Activated CD4-positive, alpha-beta T cell treated with anti-CD3 and anti-CD28 coated beads, Interleukin-2, amount 10 ng/mL, durations not matched to agents 7 days and 5 days (primary cell): ENCODE measurements at regions not wholly inside any gene's neighbourhood (a gene's known extent, or its start where the extent isn't known, plus 50 kb on each side); places are given as distances from the start of the nearest gene placed in this dataset.

Experiments used
- CTCF ChIA-PET: fragments of 350-600 bp; sonication (Branson Sonifier 250); formaldehyde crosslinking; loops from one replicate; lab custom pipeline; 2021; ENCODE audit warnings: antibody characterized with exemption; lab: Charles Lee
- POLR2A ChIA-PET: fragments of 350-600 bp; sonication (Branson Sonifier 250); formaldehyde crosslinking; loops from one replicate; lab custom pipeline; 2021; ENCODE audit warnings: antibody characterized with exemption; lab: Charles Lee
- DNase-seq: peaks from one replicate; pipeline ENCODE4 v3.0.0-alpha.2; 2020
- H3K27ac Mint-ChIP-seq: one replicate; pipeline ENCODE4 v1.8.0; 2021; ENCODE audit warnings: mild to moderate bottlenecking, moderate library complexity, mixed read lengths
- H3K27me3 Mint-ChIP-seq: one replicate; pipeline ENCODE4 v1.8.0; 2021; ENCODE audit warnings: mixed read lengths
- H3K36me3 Mint-ChIP-seq: one replicate; pipeline ENCODE4 v1.8.0; 2021; ENCODE audit warnings: low read depth, mixed read lengths
- H3K4me1 Mint-ChIP-seq: one replicate; pipeline ENCODE4 v1.8.0; 2021; ENCODE audit warnings: mixed read lengths
- H3K4me3 Mint-ChIP-seq: one replicate; pipeline ENCODE4 v1.8.0; 2021; ENCODE audit warnings: mild to moderate bottlenecking, moderate library complexity, mixed read lengths
- H3K9me3 Mint-ChIP-seq: one replicate; pipeline ENCODE4 v1.8.0; 2021; ENCODE audit warnings: mixed read lengths

- peaks cover 2% of the 10 kb centered on the region for H3K4me1 Mint-ChIP-seq
- H3K9me3 Mint-ChIP-seq: no peaks in the 10 kb centered on the region
- H3K27ac Mint-ChIP-seq: no peak overlapping the region
- ChIA-PET POLR2A (interaction anchor here (0.6 kb wide), 1 partner anchor 19 kb away, joined by 3 read pairs; no protein-coding TSS in a partner anchor), CTCF (interaction anchor here (1.5 kb wide), 1 partner anchor 25 kb away, joined by 3 read pairs; no protein-coding TSS in a partner anchor)
- H3K27me3 Mint-ChIP-seq: peaks cover 8% of the 10 kb centered on the region
- no peak for DNase-seq
- H3K36me3 Mint-ChIP-seq: no peaks in the 10 kb centered on the region
- no peak overlapping the region for H3K4me3 Mint-ChIP-seq
Measured at GRCh38 chr10:44828508-44829142, 82.5 kb upstream of the TMEM72 start.

- no peak for DNase-seq
- H3K4me1 Mint-ChIP-seq: peaks cover 2% of the 10 kb centered on the region
- ChIA-PET CTCF (no interaction called here), POLR2A (no interaction called here)
- no peaks in the 10 kb centered on the region for H3K36me3 Mint-ChIP-seq
- H3K27me3 Mint-ChIP-seq: peaks cover 8% of the 10 kb centered on the region
- H3K27ac Mint-ChIP-seq: no peak overlapping the region
- no peak overlapping the region for H3K4me3 Mint-ChIP-seq
- H3K9me3 Mint-ChIP-seq: no peaks in the 10 kb centered on the region
Measured at GRCh38 chr10:44829426-44829825, 81.7 kb upstream of the TMEM72 start.

DNA sequence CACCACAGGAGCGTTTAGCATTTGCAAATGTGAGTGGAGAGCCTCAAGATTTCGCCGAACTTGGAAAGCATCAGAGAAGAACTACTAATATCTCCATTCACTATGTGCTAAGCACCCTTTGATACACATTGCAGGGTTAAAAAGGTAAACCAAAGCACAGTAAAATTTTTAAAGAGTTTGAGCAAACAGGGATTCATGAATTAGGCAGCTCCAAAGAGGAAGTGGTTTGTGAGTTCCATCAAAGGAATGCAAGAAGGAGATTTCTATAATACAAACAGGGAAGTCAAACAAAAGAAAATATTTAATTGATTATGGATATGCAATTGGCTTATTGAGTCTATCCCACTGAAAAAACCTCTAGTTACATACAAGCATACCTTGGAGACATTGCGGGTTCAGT lies 81.1 kb upstream of the TMEM72 start:
- Mint-ChIP-seq H3K4me1 (peaks cover 2% of the 10 kb centered on the region), H3K9me3 (no peaks in the 10 kb centered on the region), H3K27me3 (peaks cover 8% of the 10 kb centered on the region), H3K27ac (no peak overlapping the region), H3K4me3 (no peak overlapping the region), H3K36me3 (no peaks in the 10 kb centered on the region)
- DNase-seq: no peak
- POLR2A ChIA-PET: no interaction called here
- CTCF ChIA-PET: no interaction called here

DNA sequence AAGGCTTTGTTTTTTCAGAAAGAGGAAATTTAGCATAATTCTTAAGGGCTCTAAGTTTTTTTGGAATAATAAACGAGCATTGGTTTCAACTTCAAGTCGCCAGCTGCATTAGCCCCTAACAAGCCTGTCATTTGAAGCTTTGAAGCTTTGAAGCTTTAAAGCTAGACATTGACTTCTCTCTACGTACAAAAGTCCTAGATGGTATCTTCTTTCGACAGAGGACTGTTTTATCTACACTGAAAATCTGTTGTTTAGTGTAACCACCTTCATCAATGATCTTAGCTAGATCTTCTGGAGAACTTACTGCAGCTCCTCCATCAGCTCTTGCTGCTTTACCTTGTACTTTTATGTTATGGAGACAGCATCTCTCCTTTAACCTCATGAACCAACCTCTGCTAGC lies 79.6 kb upstream of the TMEM72 start:
- Mint-ChIP-seq H3K36me3 (no peaks in the 10 kb centered on the region), H3K9me3 (no peaks in the 10 kb centered on the region), H3K27ac (no peak overlapping the region), H3K27me3 (peaks cover 8% of the 10 kb centered on the region), H3K4me3 (no peak overlapping the region), H3K4me1 (peaks cover 2% of the 10 kb centered on the region)
- ChIA-PET POLR2A (no interaction called here), CTCF (interaction anchor here (1.4 kb wide), 1 partner anchor 11 kb away, joined by 3 read pairs; no protein-coding TSS in a partner anchor)
- no peak for DNase-seq

DNA sequence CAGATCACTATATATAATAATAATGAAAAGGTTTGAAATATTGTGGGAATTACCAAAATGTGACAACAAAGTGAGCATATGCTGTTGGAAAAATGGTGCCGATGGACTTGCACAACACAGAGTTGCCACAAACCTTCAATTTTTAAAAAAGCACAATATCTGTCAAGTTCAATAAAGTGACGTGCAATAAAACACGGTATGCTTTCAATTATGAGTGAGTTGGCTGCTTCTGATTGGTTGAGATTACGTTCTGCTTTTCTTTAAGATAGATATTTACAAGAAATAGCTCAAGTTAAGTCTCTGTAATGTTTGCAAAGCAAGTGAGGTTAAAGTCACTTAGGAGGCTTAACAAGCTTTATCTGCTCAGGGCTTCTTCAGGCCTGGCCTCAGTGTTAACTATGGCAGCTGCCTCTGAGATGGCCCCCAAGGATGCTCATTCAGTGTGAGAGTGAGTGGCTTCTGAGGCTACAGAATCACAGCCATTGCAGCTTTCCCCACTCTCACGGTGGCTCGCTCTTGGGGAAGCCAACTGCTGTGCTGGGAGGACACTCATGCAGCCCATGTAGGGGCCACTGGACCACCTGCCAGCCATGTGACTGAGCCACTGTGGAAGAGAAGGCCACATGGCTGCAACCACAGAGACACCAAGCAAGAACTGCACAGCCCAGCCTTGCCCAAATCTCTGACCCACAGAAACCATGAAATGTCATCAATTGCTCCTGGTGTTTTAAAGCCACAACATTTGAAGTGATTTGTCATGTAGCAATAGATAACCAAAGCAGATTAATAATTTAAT lies 78.3 kb upstream of the TMEM72 start:
- no peak overlapping the region for H3K4me3 Mint-ChIP-seq
- H3K4me1 Mint-ChIP-seq: peaks cover 2% of the 10 kb centered on the region
- no peak overlapping the region for H3K27ac Mint-ChIP-seq
- peaks cover 8% of the 10 kb centered on the region for H3K27me3 Mint-ChIP-seq
- DNase-seq: no peak
- ChIA-PET POLR2A (no interaction called here), CTCF (interaction anchor here (1.4 kb wide), 1 partner anchor 9 kb away, joined by 3 read pairs; no protein-coding TSS in a partner anchor)
- no peaks in the 10 kb centered on the region for H3K36me3 Mint-ChIP-seq
- no peaks in the 10 kb centered on the region for H3K9me3 Mint-ChIP-seq

DNA sequence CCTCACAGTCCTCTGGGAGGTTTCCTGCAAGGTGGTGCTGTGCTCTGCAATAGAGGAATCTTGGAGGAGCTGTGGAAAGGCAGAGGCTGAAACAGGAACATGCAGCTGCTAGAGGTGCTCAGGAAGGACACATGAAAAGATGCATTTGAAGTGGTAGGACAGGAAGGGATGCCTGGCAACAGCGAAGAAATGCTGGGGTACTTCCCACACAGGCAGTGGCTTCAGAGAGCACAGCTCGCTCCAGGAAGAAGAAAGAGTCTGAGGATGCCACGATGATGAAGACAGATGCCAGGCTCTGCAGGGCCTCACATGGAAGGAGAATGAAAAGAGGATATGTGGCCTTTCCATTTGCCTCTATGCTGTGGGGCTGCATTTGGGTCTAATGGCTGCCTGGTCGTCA lies 77.0 kb upstream of the TMEM72 start:
- Mint-ChIP-seq H3K9me3 (no peaks in the 10 kb centered on the region), H3K27ac (no peak overlapping the region), H3K27me3 (peaks cover 10% of the 10 kb centered on the region), H3K36me3 (no peaks in the 10 kb centered on the region), H3K4me3 (no peak overlapping the region), H3K4me1 (peaks cover 2% of the 10 kb centered on the region)
- ChIA-PET CTCF (no interaction called here), POLR2A (no interaction called here)
- no peak for DNase-seq

- CTCF ChIA-PET: no interaction called here
- H3K36me3 Mint-ChIP-seq: no peaks in the 10 kb centered on the region
- H3K27ac Mint-ChIP-seq: no peak overlapping the region
Measured at GRCh38 chr10:44835300-44835699, 75.8 kb upstream of the TMEM72 start.

GRCh38 chr10:44843484-44843883 lies 67.7 kb upstream of the TMEM72 start:
- DNase-seq: no peak
- CTCF ChIA-PET: no interaction called here
- no peak overlapping the region for H3K4me3 Mint-ChIP-seq
- peaks cover 2% of the 10 kb centered on the region for H3K27me3 Mint-ChIP-seq
- H3K9me3 Mint-ChIP-seq: no peaks in the 10 kb centered on the region
- POLR2A ChIA-PET: no interaction called here
- no peak overlapping the region for H3K27ac Mint-ChIP-seq
- no peaks in the 10 kb centered on the region for H3K4me1 Mint-ChIP-seq
- H3K36me3 Mint-ChIP-seq: no peaks in the 10 kb centered on the region

More at GRCh38 chr10:44835300-44835699, 75.8 kb upstream of the TMEM72 start:
- DNase-seq: no peak
- Mint-ChIP-seq H3K4me1 (peaks cover 2% of the 10 kb centered on the region), H3K9me3 (no peaks in the 10 kb centered on the region), H3K4me3 (no peak overlapping the region), H3K27me3 (peaks cover 10% of the 10 kb centered on the region)
- POLR2A ChIA-PET: no interaction called here

- Mint-ChIP-seq H3K4me3 (no peak overlapping the region), H3K4me1 (no peaks in the 10 kb centered on the region), H3K27me3 (no peaks in the 10 kb centered on the region), H3K36me3 (no peaks in the 10 kb centered on the region), H3K27ac (no peak overlapping the region), H3K9me3 (no peaks in the 10 kb centered on the region)
- ChIA-PET POLR2A (no interaction called here), CTCF (no interaction called here)
- no peak for DNase-seq
Measured at GRCh38 chr10:44845361-44846175, 65.6 kb upstream of the TMEM72 start.

DNA sequence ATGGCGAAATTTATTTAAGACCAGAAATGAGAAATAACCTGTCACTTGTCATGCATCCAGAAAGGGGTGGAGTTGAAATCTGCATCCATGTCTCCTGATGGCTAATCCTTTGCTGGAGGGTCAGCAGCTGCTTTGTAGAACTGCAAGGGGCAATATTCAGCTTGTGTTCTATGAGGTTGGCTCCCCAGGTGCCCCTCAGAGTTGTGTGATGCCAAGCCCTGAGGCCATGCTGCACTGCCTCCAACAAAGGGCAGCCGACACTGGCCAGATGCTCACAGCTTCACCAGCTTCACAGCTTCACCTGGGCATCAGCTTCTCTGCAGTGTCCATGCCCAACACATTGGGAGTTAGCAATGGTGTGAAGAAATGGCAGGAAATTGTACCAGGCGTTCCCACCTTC lies 64.0 kb upstream of the TMEM72 start:
- ChIA-PET POLR2A (interaction anchor here (0.6 kb wide), 1 partner anchor 19 kb away, joined by 3 read pairs; no protein-coding TSS in a partner anchor), CTCF (interaction anchor here (1.0 kb wide), 1 partner anchor 169 kb away, joined by 3 read pairs; no protein-coding TSS in a partner anchor)
- Mint-ChIP-seq H3K36me3 (no peaks in the 10 kb centered on the region), H3K4me1 (no peaks in the 10 kb centered on the region), H3K27ac (no peak overlapping the region), H3K4me3 (no peak overlapping the region), H3K27me3 (no peaks in the 10 kb centered on the region), H3K9me3 (no peaks in the 10 kb centered on the region)
- no peak for DNase-seq

DNA sequence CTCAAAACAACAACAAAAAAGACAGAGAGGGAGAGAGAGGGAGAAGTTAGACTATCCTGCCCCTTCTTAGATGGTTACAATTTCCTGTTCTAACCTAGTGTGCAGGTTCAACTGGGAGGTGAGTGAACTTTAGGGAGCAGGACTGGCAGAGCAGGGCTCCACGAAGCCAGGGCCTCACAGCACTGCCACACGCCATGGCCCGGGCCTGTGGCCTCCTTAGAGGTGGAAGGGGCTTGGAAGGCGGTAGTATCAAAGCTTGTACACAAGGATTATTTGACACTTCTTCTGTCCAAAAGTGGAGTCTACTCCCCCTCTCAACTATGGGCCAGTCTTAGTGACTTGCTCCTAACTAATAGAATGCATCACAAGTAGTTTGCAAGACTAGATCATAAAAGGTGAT lies 62.9 kb upstream of the TMEM72 start:
- DNase-seq: no peak
- CTCF ChIA-PET: interaction anchor here (1.1 to 1.8 kb wide), 2 partner anchors 8 to 9 kb away, joined by 3 to 4 read pairs; no protein-coding TSS in a partner anchor
- H3K27ac Mint-ChIP-seq: no peak overlapping the region
- no peaks in the 10 kb centered on the region for H3K36me3 Mint-ChIP-seq
- POLR2A ChIA-PET: no interaction called here
- no peak overlapping the region for H3K4me3 Mint-ChIP-seq
- H3K4me1 Mint-ChIP-seq: no peaks in the 10 kb centered on the region
- no peaks in the 10 kb centered on the region for H3K9me3 Mint-ChIP-seq
- no peaks in the 10 kb centered on the region for H3K27me3 Mint-ChIP-seq

DNA sequence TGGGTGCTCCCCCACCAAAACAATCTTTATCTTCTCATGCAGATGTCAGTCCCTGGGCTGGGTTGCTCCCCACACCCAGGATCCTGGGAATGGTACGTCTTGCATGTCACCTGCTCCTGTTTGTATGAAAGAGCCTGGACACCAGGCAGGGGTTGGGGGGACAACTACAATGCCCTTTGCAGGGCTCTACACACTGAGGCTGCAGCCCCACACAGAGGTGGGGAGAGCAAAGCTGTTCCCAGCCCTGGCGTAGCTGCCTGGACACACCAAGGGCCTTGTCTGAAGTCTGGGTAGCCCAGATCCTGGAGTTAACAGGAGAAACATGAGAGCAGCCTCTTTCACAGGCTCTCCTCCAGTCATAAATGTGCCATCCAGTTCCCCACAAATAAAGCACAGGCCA lies 61.2 kb upstream of the TMEM72 start:
- ChIA-PET POLR2A (no interaction called here), CTCF (interaction anchor here (1.8 kb wide), 1 partner anchor 7 kb away, joined by 4 read pairs; no protein-coding TSS in a partner anchor)
- Mint-ChIP-seq H3K9me3 (no peaks in the 10 kb centered on the region), H3K27me3 (no peaks in the 10 kb centered on the region), H3K36me3 (no peaks in the 10 kb centered on the region), H3K4me1 (no peaks in the 10 kb centered on the region), H3K27ac (no peak overlapping the region), H3K4me3 (no peak overlapping the region)
- DNase-seq: no peak
